ENCODE measurements at regions not wholly inside any gene's neighbourhood (a gene's known extent, or its start where the extent isn't known, plus 50 kb on each side); places are given as distances from the start of the nearest gene placed in this dataset.

DNA sequence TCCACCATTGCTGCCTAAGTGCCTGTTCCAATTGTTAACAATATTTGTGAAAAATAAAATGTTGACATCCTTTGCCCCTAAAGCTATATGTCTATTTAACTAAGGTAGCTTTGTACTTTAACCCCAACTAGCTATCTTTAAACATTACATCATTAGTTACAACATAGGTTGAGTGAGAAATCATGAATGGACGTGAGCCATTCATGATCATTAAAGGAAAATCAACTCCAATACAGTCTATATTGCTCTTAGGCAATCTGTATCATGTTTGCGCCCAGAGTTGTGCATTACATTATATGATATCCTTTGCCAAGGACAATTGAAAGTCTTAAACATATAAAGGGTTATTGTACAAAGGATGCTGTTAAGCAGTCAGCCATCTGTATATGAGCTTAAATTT lies 269.6 kb downstream of the ALX1 start:
- H3K4me2 ChIP-seq (ENCODE audit: insufficient read depth, low read length), result no peak overlapping the region
- no peaks in the 10 kb centered on the region for H3K79me2 ChIP-seq (ENCODE audit: control insufficient read depth, insufficient read depth, low read length)
- H3K9ac ChIP-seq (ENCODE audit: insufficient read depth in 1 of 2, low read depth in 2 of 2, low read length in 2 of 2), result no peak overlapping the region
- BruUV-seq (replicated peaks), result no TSS peak
- DNase-seq (ENCODE audit: extremely low read depth in 1 of 4, low spot score in 3 of 4) (no peak), ATAC-seq (no peak), FAIRE-seq (no peak)
- H4K20me1 ChIP-seq (replicated peaks; ENCODE audit: control insufficient read depth, insufficient read depth, low read length), result no peaks in the 10 kb centered on the region
- POLR2A ChIA-PET, result no interaction called here
- H3K4me3 ChIP-seq, result no peak overlapping the region
- 0 out of 2 replicates have a peak, but pooled peaks cover 2% of the 10 kb centered on the region for H3K9me3 ChIP-seq (replicated peaks; ENCODE audit: control insufficient read depth, insufficient read depth, low read depth, low read length)
- WGBS (ENCODE audit: insufficient coverage, low coverage, missing lambda C conversion rate), result 4% methylated on average over 2 of the region's 2 CpGs
- TF ChIP-seq TAF7 (tag; IDR thresholded peaks at IDR 0.05) (no peak), MTA3 (IDR thresholded peaks at IDR 0.05; ENCODE audit: borderline replicate concordance) (no peak), ELF1 (tag; IDR thresholded peaks at IDR 0.05) (no peak), ZNF165 (CRISPR knock-in tag; IDR thresholded peaks at IDR 0.05; ENCODE audit: borderline replicate concordance) (no peak), ZNF551 (CRISPR knock-in tag; IDR thresholded peaks at IDR 0.05) (no peak), ZNF764 (CRISPR knock-in tag; IDR thresholded peaks at IDR 0.05; ENCODE audit: low read depth) (no peak), NFIC (IDR thresholded peaks at IDR 0.05) (no peak), CHD2 (IDR thresholded peaks at IDR 0.05; ENCODE audit: low read depth, low read length) (no peak), RFX7 (CRISPR knock-in tag; IDR thresholded peaks at IDR 0.05) (no peak), KDM1A (IDR thresholded peaks at IDR 0.05) (no peak)
- TF ChIP-seq, protein P1, sequence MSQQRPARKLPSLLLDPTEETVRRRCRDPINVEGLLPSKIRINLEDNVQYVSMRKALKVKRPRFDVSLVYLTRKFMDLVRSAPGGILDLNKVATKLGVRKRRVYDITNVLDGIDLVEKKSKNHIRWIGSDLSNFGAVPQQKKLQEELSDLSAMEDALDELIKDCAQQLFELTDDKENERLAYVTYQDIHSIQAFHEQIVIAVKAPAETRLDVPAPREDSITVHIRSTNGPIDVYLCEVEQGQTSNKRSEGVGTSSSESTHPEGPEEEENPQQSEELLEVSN (IDR thresholded peaks at IDR 0.05; ENCODE audit: borderline replicate concordance in 1 of 2, extremely low read depth in 1 of 2, insufficient read depth in 1 of 2, insufficient read length in 1 of 2, low read depth in 1 of 2, low read length in 1 of 2, poor library complexity in 1 of 2, severe bottlenecking in 1 of 2), result no peak
- TF ChIP-seq, protein P2, sequence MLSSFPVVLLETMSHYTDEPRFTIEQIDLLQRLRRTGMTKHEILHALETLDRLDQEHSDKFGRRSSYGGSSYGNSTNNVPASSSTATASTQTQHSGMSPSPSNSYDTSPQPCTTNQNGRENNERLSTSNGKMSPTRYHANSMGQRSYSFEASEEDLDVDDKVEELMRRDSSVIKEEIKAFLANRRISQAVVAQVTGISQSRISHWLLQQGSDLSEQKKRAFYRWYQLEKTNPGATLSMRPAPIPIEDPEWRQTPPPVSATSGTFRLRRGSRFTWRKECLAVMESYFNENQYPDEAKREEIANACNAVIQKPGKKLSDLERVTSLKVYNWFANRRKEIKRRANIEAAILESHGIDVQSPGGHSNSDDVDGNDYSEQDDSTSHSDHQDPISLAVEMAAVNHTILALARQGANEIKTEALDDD (IDR thresholded peaks at IDR 0.05), result no peak
- TF ChIP-seq, protein P3, sequence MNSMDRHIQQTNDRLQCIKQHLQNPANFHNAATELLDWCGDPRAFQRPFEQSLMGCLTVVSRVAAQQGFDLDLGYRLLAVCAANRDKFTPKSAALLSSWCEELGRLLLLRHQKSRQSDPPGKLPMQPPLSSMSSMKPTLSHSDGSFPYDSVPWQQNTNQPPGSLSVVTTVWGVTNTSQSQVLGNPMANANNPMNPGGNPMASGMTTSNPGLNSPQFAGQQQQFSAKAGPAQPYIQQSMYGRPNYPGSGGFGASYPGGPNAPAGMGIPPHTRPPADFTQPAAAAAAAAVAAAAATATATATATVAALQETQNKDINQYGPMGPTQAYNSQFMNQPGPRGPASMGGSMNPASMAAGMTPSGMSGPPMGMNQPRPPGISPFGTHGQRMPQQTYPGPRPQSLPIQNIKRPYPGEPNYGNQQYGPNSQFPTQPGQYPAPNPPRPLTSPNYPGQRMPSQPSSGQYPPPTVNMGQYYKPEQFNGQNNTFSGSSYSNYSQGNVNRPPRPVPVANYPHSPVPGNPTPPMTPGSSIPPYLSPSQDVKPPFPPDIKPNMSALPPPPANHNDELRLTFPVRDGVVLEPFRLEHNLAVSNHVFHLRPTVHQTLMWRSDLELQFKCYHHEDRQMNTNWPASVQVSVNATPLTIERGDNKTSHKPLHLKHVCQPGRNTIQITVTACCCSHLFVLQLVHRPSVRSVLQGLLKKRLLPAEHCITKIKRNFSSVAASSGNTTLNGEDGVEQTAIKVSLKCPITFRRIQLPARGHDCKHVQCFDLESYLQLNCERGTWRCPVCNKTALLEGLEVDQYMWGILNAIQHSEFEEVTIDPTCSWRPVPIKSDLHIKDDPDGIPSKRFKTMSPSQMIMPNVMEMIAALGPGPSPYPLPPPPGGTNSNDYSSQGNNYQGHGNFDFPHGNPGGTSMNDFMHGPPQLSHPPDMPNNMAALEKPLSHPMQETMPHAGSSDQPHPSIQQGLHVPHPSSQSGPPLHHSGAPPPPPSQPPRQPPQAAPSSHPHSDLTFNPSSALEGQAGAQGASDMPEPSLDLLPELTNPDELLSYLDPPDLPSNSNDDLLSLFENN (IDR thresholded peaks at IDR 0.05; ENCODE audit: low read depth in 2 of 2, low read length in 2 of 2), result no peak
- no peak overlapping the region for H2AFZ ChIP-seq (ENCODE audit: low read depth, low read length)
- intact Hi-C loops (cut with micrococcal nuclease), result no loop called here
- H3K27ac ChIP-seq (ENCODE audit: extremely low read depth, low read depth, low read length), result no peak overlapping the region
- no peaks in the 10 kb centered on the region for H3K36me3 ChIP-seq (ENCODE audit: control insufficient read depth, insufficient read depth, low read length)
- CTCF ChIA-PET (ENCODE audit: low intra/inter-chr PET ratio), result no interaction called here
- no peaks in the 10 kb centered on the region for H3K27me3 ChIP-seq (ENCODE audit: control insufficient read depth in 2 of 2, insufficient read depth in 2 of 2, low read length in 2 of 2)
- in situ Hi-C loops (cut with MboI), result no loop called here
- no peaks in the 10 kb centered on the region for H3K4me1 ChIP-seq (replicated peaks in 1 of 2; ENCODE audit: control insufficient read depth in 2 of 2, insufficient read depth in 2 of 2, low read length in 2 of 2)
- no peaks in the 10 kb centered on the region for H3K9me1 ChIP-seq (ENCODE audit: control insufficient read depth, insufficient read depth, low read length)

Measured in K562 (cell line).